ENCODE measurements at regions not wholly inside any gene's neighbourhood (a gene's known extent, or its start where the extent isn't known, plus 50 kb on each side); places are given as distances from the start of the nearest gene placed in this dataset.

DNA sequence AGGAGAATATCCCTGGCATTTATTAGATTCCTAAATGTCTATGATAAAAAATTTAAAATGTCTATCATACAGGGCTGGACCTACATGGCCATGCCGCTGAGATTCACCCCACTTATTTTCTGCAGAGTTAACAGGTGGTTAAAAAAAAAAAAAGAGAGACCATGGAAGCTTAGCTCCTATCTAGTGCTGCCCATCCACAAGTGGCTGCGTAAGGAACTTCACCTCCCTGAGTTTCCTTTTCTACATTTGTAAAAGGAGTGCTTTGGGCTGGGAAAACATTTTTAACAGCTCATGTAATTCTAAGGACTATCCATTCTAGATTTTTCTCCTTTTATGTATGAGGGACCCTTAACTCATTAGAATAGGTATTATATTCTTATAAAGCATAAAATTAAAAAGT lies 534.1 kb downstream of the MMUT start:
- ATAC-seq (no peak), DNase-seq (ENCODE audit: low spot score) (no peak)

DNA sequence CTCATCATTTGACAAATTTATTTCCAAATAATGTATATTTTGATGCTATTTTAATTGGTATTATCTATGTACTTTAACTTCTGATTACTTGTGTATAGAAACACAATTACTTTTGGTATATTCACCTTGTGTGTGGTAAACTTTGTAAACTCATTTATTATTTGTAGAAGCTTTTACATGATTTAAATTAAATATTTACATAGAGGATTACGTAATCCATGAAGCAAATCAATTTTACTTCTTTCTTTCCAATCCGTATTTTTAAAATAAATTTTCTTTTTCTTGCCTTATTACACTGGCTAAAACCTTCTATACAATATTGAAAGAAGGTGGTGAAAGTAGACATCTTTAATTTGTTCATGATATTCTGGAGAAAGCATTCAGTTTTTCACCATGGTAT lies 540.2 kb downstream of the MMUT start:
- ATAC-seq, result no peak
- DNase-seq (ENCODE audit: low spot score), result no peak

- no peak for ATAC-seq
- DNase-seq (ENCODE audit: low spot score), result no peak
Measured at GRCh38 chr6:48919555-48919954, 543.5 kb downstream of the MMUT start.

DNA sequence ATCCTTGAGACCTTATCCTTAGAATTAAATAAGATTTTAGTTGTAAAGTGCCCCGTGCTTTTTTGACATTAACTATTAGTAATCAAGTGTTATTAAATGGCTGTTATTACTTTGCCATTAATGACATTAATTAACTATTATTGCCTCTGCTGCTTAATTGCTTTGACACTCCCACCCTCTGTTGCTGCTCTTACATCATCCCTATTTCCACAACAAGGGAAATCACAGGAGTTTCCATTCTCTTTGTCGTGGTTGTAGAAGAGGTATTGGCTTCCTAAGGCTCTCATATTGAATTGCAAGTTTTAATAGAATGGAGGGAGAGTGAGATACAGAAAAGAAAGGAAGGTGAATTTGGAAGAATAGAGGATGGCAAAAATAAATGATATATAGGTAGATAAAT lies 545.8 kb downstream of the MMUT start:
- no peak for ATAC-seq
- no peak for DNase-seq (ENCODE audit: low spot score)

DNA sequence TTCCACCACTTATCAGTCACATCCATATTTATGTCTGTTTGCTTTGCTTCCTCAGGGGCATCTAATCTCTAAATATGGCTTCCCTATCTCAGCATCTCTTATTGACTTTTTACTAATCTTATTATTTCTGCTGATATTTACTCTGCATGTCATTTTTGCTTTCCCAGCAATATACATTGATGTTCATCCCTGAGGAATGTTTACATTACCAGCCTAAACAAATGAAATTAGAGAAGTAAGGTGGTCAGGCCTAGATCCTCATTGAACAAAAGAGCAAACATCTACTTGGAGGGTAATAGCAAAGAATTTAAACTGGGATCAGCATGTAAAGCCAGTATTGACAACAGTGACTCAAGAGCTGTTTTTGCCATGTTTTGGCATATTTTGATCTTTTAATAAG lies 546.4 kb downstream of the MMUT start:
- ATAC-seq (no peak), DNase-seq (ENCODE audit: low spot score) (no peak)

GRCh38 chr6:48915591-48915990 lies 547.5 kb downstream of the MMUT start:
- ATAC-seq (no peak), DNase-seq (ENCODE audit: low spot score) (no peak)

DNA sequence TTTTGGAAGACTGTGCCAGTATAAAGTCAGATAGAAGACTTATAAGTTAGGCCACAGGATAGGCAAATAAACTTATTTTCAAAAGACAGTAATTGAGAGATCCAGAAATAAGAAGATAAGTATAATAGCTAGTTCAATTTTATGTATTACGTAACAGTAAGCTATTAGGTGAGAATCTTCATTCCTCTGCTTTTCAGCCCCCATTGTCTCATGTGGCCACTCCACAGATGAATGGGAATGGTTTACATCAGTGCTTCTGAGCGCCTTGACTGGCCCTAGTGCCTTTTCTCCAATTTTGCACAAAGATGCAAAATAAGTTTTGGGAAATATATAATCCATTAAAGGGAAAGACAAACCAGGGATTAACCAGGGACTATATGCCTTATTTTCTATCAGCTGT lies 550.5 kb downstream of the MMUT start:
- DNase-seq (ENCODE audit: low spot score) (no peak), ATAC-seq (no peak)

GRCh38 chr6:48904809-48905208 lies 558.2 kb downstream of the MMUT start:
- no peak for ATAC-seq
- no peak for DNase-seq (ENCODE audit: low spot score)

- no peak for ATAC-seq
- DNase-seq (ENCODE audit: low spot score), result no peak
Measured at GRCh38 chr6:48894469-48894868, 568.6 kb downstream of the MMUT start.

DNA sequence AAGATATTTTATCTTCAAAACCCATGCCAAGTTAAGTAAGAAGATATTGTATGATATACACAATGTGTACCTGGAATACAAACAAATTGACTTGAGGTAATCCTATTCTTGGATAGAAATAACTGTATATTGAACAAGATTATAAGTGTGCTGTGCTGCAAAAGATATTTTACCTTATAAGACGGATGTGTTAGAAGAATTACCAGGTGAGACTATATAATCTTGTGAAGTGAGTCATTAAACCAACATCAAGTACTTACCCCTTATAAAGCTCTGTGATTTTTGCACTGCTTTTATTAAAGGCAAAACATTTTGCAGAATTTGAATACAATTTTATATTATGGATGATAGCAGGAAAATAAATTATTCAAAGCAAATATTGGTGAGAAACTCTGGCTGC lies 570.0 kb downstream of the MMUT start:
- DNase-seq (ENCODE audit: low spot score), result no peak
- ATAC-seq, result no peak

- no peak for ATAC-seq
- no peak for DNase-seq (ENCODE audit: low spot score)
Measured at GRCh38 chr6:48891308-48891707, 571.7 kb downstream of the MMUT start.

DNA sequence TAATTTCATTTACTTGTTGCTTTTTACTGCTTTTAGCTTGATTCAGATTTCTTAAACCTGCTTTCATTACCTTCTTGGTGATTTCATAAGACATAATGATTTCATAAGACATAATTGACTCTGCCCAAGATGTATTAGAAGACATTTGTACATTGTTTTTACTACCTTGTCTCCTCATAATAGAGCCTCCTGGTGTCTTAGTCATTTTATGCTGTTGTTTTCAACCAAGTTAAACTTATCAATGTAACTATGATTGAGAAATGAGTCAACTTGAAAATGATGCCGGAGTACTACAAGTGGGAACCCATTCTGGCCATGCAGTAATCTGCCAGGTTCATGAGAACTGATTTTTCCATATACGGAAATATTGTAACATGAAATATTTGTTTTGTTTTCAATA lies 573.6 kb downstream of the MMUT start:
- ATAC-seq (no peak), DNase-seq (ENCODE audit: low spot score) (no peak)

- ATAC-seq (no peak), DNase-seq (ENCODE audit: low spot score) (no peak)
Measured at GRCh38 chr6:48883116-48883515, 579.9 kb downstream of the MMUT start.

DNA sequence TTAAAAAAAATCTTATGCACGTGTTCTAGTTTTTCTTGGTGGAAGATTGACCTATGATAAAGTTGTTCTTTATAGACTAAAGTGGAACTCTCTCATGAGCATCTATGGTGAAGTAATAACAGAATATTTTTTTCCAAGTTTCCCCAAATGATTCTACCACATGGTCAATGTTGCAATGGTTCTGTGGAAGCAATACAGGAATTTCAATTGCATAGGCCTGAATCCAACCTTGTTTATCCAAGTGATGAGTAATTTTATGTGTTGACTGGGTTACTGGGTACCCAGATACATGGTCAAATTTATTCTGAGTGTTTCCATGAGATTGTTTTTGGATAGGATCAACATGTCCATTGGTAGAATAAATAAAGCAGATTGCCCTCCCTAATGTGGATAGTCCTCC lies 581.5 kb downstream of the MMUT start:
- ATAC-seq, result no peak
- no peak for DNase-seq (ENCODE audit: low spot score)

DNA sequence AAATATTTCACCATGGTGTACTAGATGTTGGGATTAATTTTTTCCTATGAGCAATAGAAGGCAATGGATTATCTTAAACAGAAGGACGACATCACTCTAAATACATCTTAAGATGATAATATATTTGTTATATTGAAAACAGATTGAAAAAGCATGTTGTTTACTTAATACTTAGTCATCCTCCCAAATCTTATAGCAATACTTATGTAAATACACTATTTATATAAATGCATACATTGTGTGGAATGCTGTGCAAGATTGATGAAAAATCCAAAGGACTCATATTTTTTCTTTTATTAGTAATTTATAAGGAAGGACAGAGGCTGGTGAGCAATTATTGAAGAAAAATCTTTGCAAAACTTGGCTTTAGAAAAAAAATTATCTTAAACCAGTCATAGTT lies 593.5 kb downstream of the MMUT start:
- no peak for ATAC-seq
- DNase-seq (ENCODE audit: low spot score), result no peak

- DNase-seq (ENCODE audit: low spot score) (no peak), ATAC-seq (no peak)
Measured at GRCh38 chr6:48866682-48867081, 596.4 kb downstream of the MMUT start.

GRCh38 chr6:48860175-48860574 lies 602.9 kb downstream of the MMUT start:
- DNase-seq (ENCODE audit: low spot score) (no peak), ATAC-seq (no peak)

- no peak for DNase-seq (ENCODE audit: low spot score)
- no peak for ATAC-seq
Measured at GRCh38 chr6:48859562-48860123, 603.4 kb downstream of the MMUT start.

DNA sequence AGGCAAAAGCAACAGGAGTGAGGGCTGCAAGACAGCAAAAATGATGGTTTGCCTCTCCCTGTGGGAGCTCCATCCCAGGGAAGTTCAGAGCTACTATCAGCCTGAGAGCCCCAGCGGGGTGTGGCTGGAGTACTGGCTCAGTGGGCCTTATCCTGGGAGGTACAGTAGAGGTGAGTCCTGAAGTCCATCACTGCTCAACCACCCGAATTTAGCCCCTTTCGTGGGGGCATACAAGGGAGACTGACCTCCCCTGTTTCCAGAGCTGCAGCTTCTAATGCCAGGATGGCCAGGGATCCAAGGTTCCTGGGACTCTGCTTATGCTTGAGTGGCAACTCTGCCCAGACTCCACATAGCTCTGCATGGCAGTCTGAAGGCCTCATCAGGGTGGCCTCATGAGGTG lies 617.8 kb downstream of the MMUT start:
- no peak for DNase-seq (ENCODE audit: low spot score)
- ATAC-seq, result no peak

DNA sequence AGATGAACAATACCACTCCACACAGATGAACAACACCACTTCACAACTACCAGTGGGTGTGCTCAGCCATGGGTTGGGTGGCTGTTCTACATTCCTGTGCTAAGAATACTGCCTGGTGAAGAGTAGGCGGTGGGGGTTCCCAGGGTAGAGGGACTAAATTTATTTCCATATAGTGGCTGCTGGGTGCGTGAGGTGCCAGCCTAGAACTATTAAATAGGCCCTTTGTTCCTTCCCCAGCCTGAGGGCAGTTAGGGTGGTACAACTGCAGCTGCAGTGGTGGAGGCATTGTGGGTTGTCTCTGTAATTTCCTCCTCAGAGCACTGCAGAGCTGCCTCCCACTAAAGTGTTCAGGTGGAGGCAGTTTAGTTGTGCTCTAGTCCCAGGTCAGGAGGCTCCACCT lies 618.4 kb downstream of the MMUT start:
- DNase-seq (ENCODE audit: low spot score) (no peak), ATAC-seq (no peak)

- no peak for ATAC-seq
Measured at GRCh38 chr6:48840896-48841295, 622.2 kb downstream of the MMUT start.

GRCh38 chr6:48839206-48839605 lies 623.8 kb downstream of the MMUT start:
- no peak for ATAC-seq

More at GRCh38 chr6:48840896-48841295, 622.2 kb downstream of the MMUT start:
- no peak for DNase-seq (ENCODE audit: low spot score)

GRCh38 chr6:48837744-48838143 lies 625.3 kb downstream of the MMUT start:
- DNase-seq (ENCODE audit: low spot score) (no peak), ATAC-seq (no peak)

More at GRCh38 chr6:48839206-48839605, 623.8 kb downstream of the MMUT start:
- DNase-seq (ENCODE audit: low spot score), result no peak

Measured in left lobe of liver (tissue), 2 donors.